GM21390 (cell line): ENCODE measurements at regions not wholly inside any gene's neighbourhood (a gene's known extent, or its start where the extent isn't known, plus 50 kb on each side); places are given as distances from the start of the nearest gene placed in this dataset.
"Not testable (repeated sequence)": the region's sequence is repeated elsewhere in the genome, so short reads cannot be mapped to it uniquely, and the experiment has no call there.

ENCODE experiments used
- ATAC-seq: cut with Tn5 transposase; IDR thresholded peaks from one replicate; pipeline ENCODE4 v1.9.1; 2021; ENCODE audit not compliant: unreplicated experiment

GRCh38 chr9:27800692-27801370 lies 227.6 kb upstream of the C9orf72 start:
- ATAC-seq, result no peak

- no peak for ATAC-seq
These were observed 228.3 kb upstream of the C9orf72 start for GRCh38 chr9:27801545-27801944.

- ATAC-seq, result no peak
These were observed 229.1 kb upstream of the C9orf72 start for GRCh38 chr9:27802418-27802817.

- no peak for ATAC-seq
These were observed 235.6 kb upstream of the C9orf72 start for GRCh38 chr9:27808864-27809263.

GRCh38 chr9:27817747-27818146 lies 244.5 kb upstream of the C9orf72 start:
- ATAC-seq, result no peak

GRCh38 chr9:27818348-27818747 lies 245.1 kb upstream of the C9orf72 start:
- no peak for ATAC-seq

GRCh38 chr9:27828908-27829307 lies 255.6 kb upstream of the C9orf72 start:
- no peak for ATAC-seq

- no peak for ATAC-seq
These were observed 256.3 kb upstream of the C9orf72 start for GRCh38 chr9:27829621-27830020.

- ATAC-seq, result not testable (repeated sequence)
These were observed 258.8 kb upstream of the C9orf72 start for GRCh38 chr9:27832108-27832507.

- no peak for ATAC-seq
These were observed 262.0 kb upstream of the C9orf72 start for GRCh38 chr9:27835286-27835685.

- no peak for ATAC-seq
These were observed 262.5 kb upstream of the C9orf72 start for GRCh38 chr9:27835746-27836145.

- ATAC-seq, result no peak
These were observed 263.6 kb upstream of the C9orf72 start for GRCh38 chr9:27836661-27837401.

- no peak for ATAC-seq
These were observed 265.6 kb upstream of the C9orf72 start for GRCh38 chr9:27838876-27839275.

GRCh38 chr9:27839767-27840166 lies 266.5 kb upstream of the C9orf72 start:
- not testable (repeated sequence) for ATAC-seq

- no peak for ATAC-seq
These were observed 271.5 kb upstream of the C9orf72 start for GRCh38 chr9:27844797-27845196.

- ATAC-seq, result no peak
These were observed 274.1 kb upstream of the C9orf72 start for GRCh38 chr9:27847380-27847779.

GRCh38 chr9:27847818-27848217 lies 274.5 kb upstream of the C9orf72 start:
- ATAC-seq, result no peak

- no peak for ATAC-seq
These were observed 275.0 kb upstream of the C9orf72 start for GRCh38 chr9:27848315-27848714.

- no peak for ATAC-seq
These were observed 278.6 kb upstream of the C9orf72 start for GRCh38 chr9:27851858-27852257.

- ATAC-seq, result no peak
These were observed 280.2 kb upstream of the C9orf72 start for GRCh38 chr9:27853529-27853928.

- ATAC-seq, result no peak
These were observed 282.8 kb upstream of the C9orf72 start for GRCh38 chr9:27856054-27856453.

GRCh38 chr9:27856748-27857147 lies 283.5 kb upstream of the C9orf72 start:
- no peak for ATAC-seq

- ATAC-seq, result no peak
These were observed 288.6 kb upstream of the C9orf72 start for GRCh38 chr9:27861887-27862286.
